Stimulated activated CD4-positive, alpha-beta T cell treated with anti-CD3 and anti-CD28 coated beads, Interleukin-2, amount 100 ng/mL, for 4 hours (primary cell): ENCODE measurements at regions not wholly inside any gene's neighbourhood (a gene's known extent, or its start where the extent isn't known, plus 50 kb on each side); places are given as distances from the start of the nearest gene placed in this dataset.
"Not testable (repeated sequence)": the region's sequence is repeated elsewhere in the genome, so short reads cannot be mapped to it uniquely, and the experiment has no call there.

ENCODE experiments used
- DNase-seq: peaks from one replicate; pipeline ENCODE4 v3.0.0-alpha.2; 2020; ENCODE audit warnings: low read depth

DNA sequence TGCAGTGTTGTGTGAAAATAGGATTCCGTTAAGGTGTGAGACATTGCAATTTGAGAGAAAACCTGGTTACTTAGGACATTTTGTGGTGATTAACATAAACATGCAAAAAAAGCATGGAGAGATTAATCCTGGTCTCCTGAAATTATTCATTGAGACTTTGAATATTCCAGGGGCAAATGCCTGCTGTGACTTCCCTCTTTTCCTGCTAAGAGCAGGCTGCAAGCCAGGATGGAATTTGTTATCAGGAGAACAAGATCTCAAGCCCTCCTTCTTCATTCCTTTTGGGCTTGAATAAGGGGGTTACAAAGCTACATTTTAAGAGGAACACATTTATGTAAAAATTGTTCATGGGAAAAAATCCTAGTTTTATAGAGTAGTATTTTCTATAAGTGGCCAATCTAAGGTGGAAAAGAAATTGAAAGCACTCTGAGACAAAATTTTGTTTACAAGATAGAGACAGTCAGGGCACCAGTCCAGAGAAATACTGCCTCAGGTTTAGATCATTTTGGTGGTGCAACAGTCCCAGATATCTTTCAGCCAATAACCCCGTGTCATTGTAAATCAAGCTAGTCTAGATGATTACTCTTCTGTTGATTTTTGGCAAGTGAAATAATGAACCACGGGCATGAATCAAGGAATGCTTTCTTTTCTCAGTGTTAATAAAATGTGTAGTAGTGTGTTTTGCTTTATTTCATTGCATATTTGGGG, 1528.3 kb upstream of the AGA start:
- DNase-seq: no peak

- no peak for DNase-seq
These were observed 1534.6 kb upstream of the AGA start for GRCh38 chr4:178976861-178977260.

GRCh38 chr4:178993306-178993705, 1551.1 kb upstream of the AGA start:
- DNase-seq: no peak

DNA sequence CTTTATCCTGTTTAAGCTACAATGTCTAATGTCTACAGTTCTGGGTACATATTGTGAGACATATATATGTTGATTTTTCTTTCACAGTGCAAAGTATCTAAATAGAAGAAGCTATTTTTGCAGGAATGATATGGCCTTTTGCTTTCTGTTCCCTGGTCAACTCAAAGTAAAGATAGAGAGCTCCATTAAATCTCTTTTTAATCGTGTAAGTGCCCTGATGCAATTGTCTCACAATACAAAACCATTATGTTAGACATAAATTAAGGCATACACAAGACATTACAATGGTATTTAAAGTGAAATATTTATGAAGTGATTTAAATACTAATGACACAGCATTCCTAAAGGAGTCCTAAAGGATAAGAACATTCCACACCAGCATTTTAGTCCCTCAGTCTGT, 1559.7 kb upstream of the AGA start:
- no peak for DNase-seq

GRCh38 chr4:179007755-179008154, 1565.5 kb upstream of the AGA start:
- no peak for DNase-seq

DNA sequence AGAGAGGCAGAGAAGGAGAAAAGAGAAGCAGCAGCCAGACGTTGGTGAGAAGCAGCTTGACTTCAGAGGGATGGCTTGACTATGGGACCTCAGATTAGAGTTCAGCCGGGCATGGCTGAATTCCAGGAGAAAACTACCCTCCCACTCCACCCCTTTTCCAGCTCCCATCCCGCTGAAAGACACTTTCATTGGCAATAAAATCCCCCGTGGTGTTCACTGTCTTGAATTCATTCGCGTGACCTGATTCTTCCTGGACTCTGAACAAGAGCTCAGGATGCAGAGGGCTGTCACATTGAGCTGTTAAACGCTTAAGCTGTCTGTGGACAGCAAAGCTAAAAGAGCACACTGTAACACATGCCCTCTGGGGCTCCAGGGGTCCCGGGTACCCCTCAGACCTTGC, 1575.3 kb upstream of the AGA start:
- no peak for DNase-seq

DNA sequence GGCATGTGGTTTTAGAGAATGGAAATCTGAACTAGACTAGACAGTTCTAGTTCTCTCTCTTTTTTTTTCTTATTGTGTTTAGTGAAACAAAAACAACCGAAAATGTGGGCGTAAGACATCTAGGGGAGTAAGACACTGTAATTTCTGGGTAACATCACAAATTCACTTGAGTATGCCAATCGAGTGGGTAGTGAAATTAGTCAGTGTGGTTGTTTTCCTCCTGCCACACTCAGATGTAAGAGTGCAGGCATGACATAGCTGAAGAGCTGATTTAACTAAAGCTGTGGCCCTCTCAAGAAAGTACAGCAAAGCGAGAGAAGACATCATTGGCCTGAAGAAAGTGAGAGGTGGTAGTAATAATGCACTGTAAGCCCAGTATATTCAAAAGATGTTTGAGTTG, 1585.3 kb upstream of the AGA start:
- no peak for DNase-seq

DNA sequence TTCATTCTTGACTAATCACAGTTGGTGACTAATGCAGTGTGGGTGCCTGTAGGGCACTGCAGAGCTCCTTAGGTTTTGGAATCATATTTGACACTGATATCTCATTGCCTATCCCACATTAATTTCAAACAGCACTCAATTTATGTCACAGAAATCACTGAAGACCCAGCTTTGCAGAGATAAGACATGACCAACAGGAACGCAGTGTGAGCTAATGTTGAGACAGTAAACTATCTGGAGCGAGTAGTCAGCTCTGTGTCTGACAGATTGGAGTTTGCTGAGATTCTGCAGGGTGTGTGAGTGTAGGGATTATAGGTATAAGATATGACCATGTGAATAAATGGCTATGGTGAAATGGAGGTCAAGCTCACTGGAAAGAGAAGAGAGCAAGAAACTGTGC, 1586.1 kb upstream of the AGA start:
- no peak for DNase-seq

DNA sequence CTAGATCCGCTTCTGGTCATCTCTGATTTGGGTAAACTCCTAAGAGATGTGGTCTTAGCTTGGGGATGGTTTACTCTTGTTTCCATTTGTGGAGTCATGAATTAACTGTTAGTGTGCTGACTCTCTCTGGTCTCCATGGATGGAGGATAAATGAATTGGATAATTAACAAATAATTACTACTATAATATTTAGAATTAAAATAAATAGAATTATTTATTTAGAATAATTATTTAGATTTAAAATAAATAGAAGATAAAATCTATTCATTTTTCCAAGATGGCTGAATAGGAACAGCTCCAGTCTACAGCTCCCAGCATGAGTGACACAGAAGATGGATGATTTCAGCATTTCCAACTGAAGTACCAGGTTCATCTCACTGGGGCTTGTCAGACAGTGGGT, 1587.4 kb upstream of the AGA start:
- DNase-seq: no peak

DNA sequence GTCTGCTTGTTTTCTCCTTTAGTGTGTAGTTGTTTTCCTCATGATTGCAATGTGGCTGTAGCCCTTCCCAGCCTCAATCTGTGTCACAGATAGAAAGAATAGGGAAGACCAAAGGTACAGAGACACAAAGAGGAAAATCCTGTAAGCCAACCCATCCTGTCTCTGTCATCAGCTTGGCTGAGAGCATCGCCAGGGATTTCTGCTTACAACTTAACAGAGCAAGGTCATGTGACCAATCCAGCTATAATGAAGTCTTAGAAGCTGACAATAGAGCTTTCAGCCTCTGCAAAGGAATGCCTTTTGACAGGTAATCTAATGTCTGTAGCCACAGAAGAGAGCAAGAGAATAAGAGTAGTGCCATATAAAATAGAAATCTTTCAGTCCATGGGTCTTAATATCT, 1598.0 kb upstream of the AGA start:
- DNase-seq: no peak

DNA sequence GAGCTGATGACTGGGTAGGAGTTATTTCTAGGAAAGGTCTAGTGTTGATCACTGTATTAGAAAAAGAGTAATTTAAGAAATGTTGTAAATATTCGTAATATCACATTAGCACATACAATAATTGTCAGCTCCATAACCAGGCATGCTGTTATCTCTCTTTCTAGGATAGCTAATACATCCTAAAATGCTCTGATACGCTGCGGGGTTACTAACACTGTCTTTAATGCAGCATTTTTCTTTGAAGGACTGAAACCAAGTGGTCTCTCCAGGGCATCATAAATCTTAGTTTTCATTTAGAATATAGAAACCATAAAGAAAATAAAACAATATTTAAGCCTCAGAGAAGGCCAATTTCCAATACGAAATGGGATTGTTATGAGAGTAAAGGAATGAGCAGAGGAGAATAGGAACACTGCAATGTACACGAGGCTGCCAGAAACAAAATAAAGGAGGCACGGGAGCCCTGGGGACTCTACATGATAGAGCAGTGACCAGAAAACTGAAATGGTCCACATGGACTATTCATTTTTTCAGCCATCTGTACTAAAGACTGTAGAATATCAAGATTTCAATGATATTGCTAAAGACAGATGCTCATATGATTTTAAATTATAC, 1606.7 kb upstream of the AGA start:
- DNase-seq: no peak

GRCh38 chr4:179051206-179051605, 1609.0 kb upstream of the AGA start:
- DNase-seq: no peak

GRCh38 chr4:179059396-179059795, 1617.2 kb upstream of the AGA start:
- no peak for DNase-seq

DNA sequence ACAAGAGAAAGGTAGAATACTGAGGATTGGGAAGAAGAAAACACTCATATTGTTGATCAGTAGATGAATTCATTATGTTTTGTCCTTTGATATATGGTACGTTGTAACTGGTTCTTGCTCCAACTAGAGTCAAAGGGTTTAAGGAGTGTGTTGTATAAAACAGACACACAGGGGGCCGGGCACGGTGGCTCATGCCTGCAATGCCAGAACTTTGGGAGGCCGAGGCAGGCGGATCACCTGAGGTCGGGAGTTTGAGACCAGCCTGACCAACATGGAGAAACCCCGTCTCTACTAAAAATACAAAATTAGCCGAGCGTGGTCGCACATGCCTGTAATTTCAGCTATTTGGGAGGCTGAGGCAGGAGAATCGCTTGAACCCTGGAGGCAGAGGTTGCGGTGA, 1624.0 kb upstream of the AGA start:
- not testable (repeated sequence) for DNase-seq

GRCh38 chr4:179071131-179071530, 1628.9 kb upstream of the AGA start:
- no peak for DNase-seq

- DNase-seq: no peak
These were observed 1634.6 kb upstream of the AGA start for GRCh38 chr4:179076865-179077264.

DNA sequence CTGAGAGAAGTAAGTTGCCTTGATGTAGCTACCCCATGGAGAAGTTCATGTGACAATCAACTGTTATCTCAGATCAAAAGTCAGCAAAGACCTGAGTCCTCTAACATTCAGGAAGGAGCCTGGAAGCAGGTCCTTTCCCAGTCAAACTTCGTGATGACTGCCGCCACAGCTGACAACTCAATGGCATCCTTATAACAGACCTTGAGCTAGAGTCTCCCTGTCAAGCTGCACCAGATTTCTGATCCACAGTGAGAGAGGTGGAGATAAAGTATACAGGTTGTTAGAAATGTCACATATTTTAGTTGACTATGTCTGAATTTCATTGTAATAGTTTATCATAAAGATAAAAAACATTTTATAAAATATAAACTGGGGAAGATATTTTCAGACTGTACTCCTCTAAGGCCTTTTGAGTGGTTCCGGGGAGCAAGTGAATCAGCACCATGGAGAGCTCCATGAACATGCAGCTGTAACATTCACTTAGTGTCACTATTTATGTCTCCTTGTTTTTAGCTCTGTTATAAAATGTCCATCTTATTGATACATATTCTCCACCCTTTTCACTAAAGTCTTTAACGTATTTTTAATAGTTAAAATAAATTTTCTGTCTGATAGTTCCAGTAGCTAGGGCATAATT, 1653.5 kb upstream of the AGA start:
- DNase-seq: no peak

GRCh38 chr4:179097741-179098140, 1655.5 kb upstream of the AGA start:
- no peak for DNase-seq

GRCh38 chr4:179110356-179110755, 1668.1 kb upstream of the AGA start:
- DNase-seq: no peak

DNA sequence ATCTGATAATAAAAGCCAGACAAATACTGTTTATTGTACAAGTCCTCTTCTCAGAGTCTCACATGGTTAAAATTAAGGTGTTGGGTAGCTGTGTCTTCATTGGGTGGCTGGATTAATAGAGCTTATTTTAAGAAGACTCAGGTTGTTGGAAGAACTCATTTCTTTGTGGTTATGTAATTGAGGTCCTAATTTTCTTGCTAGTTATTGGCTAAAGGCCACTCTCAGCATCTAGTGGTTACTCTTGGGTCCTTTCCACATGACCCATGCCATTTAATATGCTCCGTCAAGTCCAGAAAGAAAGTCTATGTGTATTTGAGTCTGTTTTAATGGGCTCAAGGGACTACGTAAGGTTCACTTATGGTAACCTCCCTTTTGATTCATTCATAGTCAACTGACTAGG, 1668.6 kb upstream of the AGA start:
- DNase-seq: no peak

- DNase-seq: no peak
These were observed 1670.4 kb upstream of the AGA start for GRCh38 chr4:179112441-179113170.

GRCh38 chr4:179114615-179115014, 1672.4 kb upstream of the AGA start:
- DNase-seq: no peak

- no peak for DNase-seq
These were observed 1673.8 kb upstream of the AGA start for GRCh38 chr4:179116011-179116410.
